ENCODE measurements at regions not wholly inside any gene's neighbourhood (a gene's known extent, or its start where the extent isn't known, plus 50 kb on each side); places are given as distances from the start of the nearest gene placed in this dataset.
"Not testable (repeated sequence)": the region's sequence is repeated elsewhere in the genome, so short reads cannot be mapped to it uniquely, and the experiment has no call there.

- DNase-seq (ENCODE audit: low read depth in 2 of 2): peak in 1 of 2 experiments; percentile 4
These were observed 240.1 kb upstream of the OR4E1 start for GRCh38 chr14:21913759-21914158.

- DNase-seq (ENCODE audit: low read depth in 2 of 2): no peak
These were observed 238.7 kb upstream of the OR4E1 start for GRCh38 chr14:21912367-21912766.

- no peak for DNase-seq (ENCODE audit: low read depth in 2 of 2)
These were observed 238.3 kb upstream of the OR4E1 start for GRCh38 chr14:21911877-21912276.

GRCh38 chr14:21910260-21910659, 236.6 kb upstream of the OR4E1 start:
- DNase-seq (ENCODE audit: low read depth in 2 of 2): no peak

- no peak for DNase-seq (ENCODE audit: low read depth in 2 of 2)
These were observed 229.1 kb upstream of the OR4E1 start for GRCh38 chr14:21902561-21903181.

- not testable (repeated sequence) for DNase-seq (ENCODE audit: low read depth in 2 of 2)
These were observed 221.2 kb upstream of the OR4E1 start for GRCh38 chr14:21894898-21895194.

GRCh38 chr14:21894003-21894897, 220.6 kb upstream of the OR4E1 start:
- DNase-seq (ENCODE audit: low read depth in 2 of 2): no peak

- DNase-seq (ENCODE audit: low read depth in 2 of 2): no peak
These were observed 218.3 kb upstream of the OR4E1 start for GRCh38 chr14:21891921-21892320.

GRCh38 chr14:21884995-21885394, 211.4 kb upstream of the OR4E1 start:
- no peak for DNase-seq (ENCODE audit: low read depth in 2 of 2)

- DNase-seq (ENCODE audit: low read depth in 2 of 2): no peak
These were observed 208.6 kb upstream of the OR4E1 start for GRCh38 chr14:21882226-21882625.

- no peak for DNase-seq (ENCODE audit: low read depth in 2 of 2)
These were observed 207.3 kb upstream of the OR4E1 start for GRCh38 chr14:21880918-21881317.

- no peak for DNase-seq (ENCODE audit: low read depth in 2 of 2)
These were observed 202.2 kb upstream of the OR4E1 start for GRCh38 chr14:21875791-21876190.

GRCh38 chr14:21874946-21875345, 201.3 kb upstream of the OR4E1 start:
- DNase-seq (ENCODE audit: low read depth in 2 of 2): no peak

GRCh38 chr14:21874167-21874566, 200.5 kb upstream of the OR4E1 start:
- no peak for DNase-seq (ENCODE audit: low read depth in 2 of 2)

GRCh38 chr14:21868442-21869046, 194.9 kb upstream of the OR4E1 start:
- no peak for DNase-seq (ENCODE audit: low read depth in 2 of 2)

- no peak for DNase-seq (ENCODE audit: low read depth in 2 of 2)
These were observed 193.9 kb upstream of the OR4E1 start for GRCh38 chr14:21867541-21867940.

GRCh38 chr14:21866479-21866878, 192.9 kb upstream of the OR4E1 start:
- no peak for DNase-seq (ENCODE audit: low read depth in 2 of 2)

- no peak for DNase-seq (ENCODE audit: low read depth in 2 of 2)
These were observed 189.7 kb upstream of the OR4E1 start for GRCh38 chr14:21863289-21863688.

GRCh38 chr14:21861153-21861552, 187.5 kb upstream of the OR4E1 start:
- no peak for DNase-seq (ENCODE audit: low read depth in 2 of 2)

GRCh38 chr14:21860172-21860571, 186.6 kb upstream of the OR4E1 start:
- DNase-seq (ENCODE audit: low read depth in 2 of 2): no peak

GRCh38 chr14:21852775-21853174, 179.2 kb upstream of the OR4E1 start:
- no peak for DNase-seq (ENCODE audit: low read depth in 2 of 2)

- DNase-seq (ENCODE audit: low read depth in 2 of 2): no peak
These were observed 178.5 kb upstream of the OR4E1 start for GRCh38 chr14:21852061-21852664.

- not testable (repeated sequence) for DNase-seq (ENCODE audit: low read depth in 2 of 2)
These were observed 173.3 kb upstream of the OR4E1 start for GRCh38 chr14:21846902-21847301.
